SK-N-MC (cell line): ENCODE measurements at regions not wholly inside any gene's neighbourhood (a gene's known extent, or its start where the extent isn't known, plus 50 kb on each side); places are given as distances from the start of the nearest gene placed in this dataset.

Source experiments
- EZH2 ChIP-seq: fragments of 200-600 bp; sonication (generic); IDR thresholded peaks from one replicate; pipeline ENCODE4 v1.6.1; 2017; ENCODE audit warnings: antibody characterized with exemption
- FOXP2 ChIP-seq: optimal IDR thresholded peaks from 2 replicates; pipeline ENCODE3; 2011; ENCODE audit warnings: mild to moderate bottlenecking, moderate library complexity; ENCODE audit not compliant: insufficient read depth; ENCODE audit errors: extremely low read length, control extremely low read depth
- POLR2AphosphoS5 ChIP-seq: IDR thresholded peaks from 2 replicates; pipeline ENCODE4 v1.6.1; 2012; ENCODE audit warnings: mild to moderate bottlenecking, low read depth, low read length, borderline replicate concordance

- no peak for TF ChIP-seq EZH2
- no peak for TF ChIP-seq POLR2AphosphoS5
- no peak for TF ChIP-seq FOXP2
Measured at GRCh38 chr20:50306478-50307423, 116.1 kb downstream of the CEBPB start.
